Dermis microvascular lymphatic vessel endothelial cell (primary cell): ENCODE measurements at regions not wholly inside any gene's neighbourhood (a gene's known extent, or its start where the extent isn't known, plus 50 kb on each side); places are given as distances from the start of the nearest gene placed in this dataset.
"Not testable (repeated sequence)": the region's sequence is repeated elsewhere in the genome, so short reads cannot be mapped to it uniquely, and the experiment has no call there.

ENCODE experiments used
- DNase-seq, 2 donors: peaks; one replicate each; pipeline versions ENCODE4 v3.0.0 to v3.0.0-alpha.2; 2010; ENCODE audit warnings: low read depth in 2 of 2

DNA sequence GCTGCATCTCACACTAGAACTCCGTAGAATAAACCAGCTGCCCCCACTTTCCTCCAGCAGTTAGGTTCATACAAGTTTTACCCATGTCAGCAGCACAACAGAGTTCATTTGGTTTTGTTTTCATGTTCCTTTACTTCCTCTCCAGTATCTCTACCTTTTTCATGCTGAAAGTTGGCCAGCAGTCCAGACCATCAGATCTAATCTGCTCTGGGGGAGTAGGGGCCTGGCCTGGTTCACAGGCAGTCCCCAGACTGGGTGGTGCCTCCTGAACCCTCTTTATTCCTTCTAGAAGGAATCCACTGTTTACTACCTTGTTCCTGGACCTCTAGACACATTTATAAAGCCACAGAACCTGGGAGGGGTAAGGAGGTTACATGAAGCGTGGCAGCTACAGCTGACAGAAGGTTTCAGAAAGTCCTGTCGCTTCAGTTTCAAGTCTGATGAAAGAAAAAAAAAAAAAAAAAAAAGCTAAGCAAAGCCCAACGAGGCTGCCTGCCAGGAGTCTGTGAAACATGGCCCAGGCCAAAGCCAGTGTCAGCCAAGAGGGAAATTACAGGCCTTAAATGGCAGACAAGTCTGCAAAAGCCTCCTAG, 184.6 kb upstream of the JUN start:
- DNase-seq: peak; percentile 47 to 53

DNA sequence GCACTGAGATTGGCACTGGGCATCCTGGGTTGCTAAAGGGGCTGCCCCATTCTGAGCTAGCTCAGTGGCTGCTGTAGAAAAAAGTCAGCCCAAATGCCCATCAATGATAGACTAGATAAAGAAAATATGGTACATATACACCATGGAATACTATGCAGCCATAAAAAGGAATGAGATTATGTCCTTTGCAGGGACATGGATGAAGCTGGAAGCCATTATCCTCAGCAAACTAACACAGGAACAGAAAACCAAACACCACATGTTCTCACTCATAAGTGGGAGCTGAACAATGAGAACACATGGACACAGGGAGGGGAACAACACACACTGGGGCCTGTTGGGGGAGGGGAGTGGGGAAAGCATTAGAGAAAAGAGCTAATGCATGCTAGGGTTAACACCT, 185.3 kb upstream of the JUN start:
- not testable (repeated sequence) for DNase-seq

DNA sequence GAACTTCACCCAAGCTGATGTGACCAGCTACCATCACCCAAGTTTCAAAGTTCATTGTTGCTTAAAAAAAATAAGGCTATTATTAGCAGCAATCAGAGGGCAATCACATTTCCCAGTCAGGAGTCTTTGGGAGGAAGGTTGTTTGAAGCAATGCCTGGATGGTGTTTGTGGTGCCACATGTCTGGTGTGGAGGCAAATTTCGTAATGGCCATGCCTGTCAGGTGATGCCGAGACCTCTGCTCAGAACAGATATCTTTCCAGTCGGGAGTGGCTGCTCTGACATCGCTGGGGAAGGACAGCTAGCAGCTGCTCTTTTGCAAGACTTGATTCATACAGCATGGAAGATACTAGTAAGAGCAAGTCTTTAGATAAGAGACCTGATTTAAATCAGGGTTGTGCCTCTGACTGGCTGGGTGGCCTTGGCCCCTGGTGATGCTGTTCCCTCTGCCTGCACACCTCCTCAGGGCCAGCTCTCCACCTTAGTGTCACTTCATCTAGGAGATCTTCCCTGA, 187.8 kb upstream of the JUN start:
- no peak for DNase-seq

DNA sequence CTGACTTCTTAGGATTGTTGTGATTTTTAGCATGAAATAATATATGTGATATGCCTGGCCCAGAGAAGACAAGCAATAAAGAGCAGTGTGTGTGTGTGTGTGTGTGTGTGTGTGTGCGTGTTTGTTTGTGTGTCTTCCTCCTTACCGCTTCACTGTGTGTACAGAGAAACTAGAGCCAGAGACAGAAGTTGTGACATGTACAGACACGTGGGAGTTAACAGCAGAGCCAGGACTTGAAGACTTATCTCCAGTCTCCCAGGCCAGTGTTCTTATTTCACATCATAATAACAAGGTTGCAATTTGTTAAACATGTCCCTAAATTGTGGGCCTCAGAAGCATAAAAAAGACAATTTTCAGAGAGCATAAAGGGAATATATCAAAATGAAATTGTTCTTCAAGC, 192.0 kb upstream of the JUN start:
- DNase-seq: no peak

DNA sequence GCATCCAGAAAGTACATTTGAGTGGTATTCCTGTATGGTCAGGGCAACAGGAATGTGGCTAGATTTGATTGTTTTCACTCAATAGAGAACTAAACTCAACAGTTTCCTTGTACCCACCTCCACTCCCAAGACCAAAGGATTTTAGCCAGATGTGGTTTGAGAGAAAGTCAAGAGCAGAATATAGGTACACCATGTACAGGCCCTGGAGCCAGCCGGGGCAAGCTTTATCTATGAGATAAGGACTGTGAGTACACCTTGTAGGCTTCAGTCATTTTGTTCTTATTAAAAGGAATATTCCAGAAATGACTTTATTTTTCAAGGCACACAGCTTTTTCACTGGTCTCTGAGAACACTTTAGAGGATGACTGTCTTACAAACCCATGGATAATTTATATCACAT, 192.4 kb upstream of the JUN start:
- DNase-seq: no peak

DNA sequence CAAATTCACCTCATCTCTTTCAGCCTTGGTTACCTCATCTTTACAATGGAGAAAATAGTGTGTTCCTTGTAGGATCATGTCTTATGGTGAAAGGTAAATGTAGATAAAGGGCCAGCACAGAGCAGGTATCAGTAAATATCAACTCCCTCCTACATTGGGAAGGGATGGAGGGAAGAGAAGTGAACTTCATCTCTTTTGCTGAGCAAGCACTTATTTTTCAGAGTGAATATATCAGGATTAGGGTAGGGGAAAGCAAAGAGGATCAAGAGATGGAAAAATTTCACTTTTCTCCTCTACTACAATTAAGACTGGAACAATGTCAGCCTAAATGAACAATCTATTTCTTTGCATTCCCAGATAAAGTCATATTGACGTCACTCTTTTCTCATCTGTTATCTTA, 193.8 kb upstream of the JUN start:
- DNase-seq: no peak

DNA sequence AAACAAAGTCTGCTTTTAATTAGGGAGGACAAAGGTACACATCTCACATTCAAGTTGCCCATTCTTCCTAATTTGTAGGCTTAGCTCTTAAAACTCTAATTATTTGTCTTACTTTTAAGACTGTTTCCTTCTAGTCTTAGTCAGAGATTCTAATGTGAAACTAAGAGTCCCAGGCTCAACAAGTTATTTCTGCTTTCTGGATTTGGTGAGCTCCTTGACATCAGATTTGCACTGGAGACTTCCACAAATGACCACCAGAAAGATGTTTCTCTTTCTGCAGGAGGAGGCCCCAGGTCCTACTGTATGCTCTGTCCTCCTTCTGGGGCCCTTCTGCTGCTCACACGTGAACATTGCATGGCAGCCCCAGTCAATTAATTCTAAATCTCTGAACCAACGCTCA, 194.2 kb upstream of the JUN start:
- no peak for DNase-seq

DNA sequence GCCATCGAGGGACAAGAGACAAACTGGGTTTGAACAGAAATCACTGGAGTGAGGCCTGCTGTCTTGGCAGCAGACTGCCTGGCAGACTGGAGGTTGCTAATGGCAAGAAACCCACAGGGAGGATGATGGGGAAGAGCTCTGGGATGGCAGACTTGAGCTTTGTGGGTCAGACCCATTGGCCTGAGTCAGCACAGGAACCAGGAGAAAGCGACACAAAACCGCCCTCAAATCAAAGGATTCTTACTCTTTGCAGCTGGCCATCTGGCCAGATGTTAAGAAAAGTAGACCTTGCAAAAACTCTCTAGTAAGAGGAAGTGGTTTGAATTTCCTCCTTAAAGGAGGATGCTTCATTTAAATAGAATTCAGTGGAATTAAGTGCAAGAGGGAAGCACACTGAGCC, 195.2 kb upstream of the JUN start:
- no peak for DNase-seq

DNA sequence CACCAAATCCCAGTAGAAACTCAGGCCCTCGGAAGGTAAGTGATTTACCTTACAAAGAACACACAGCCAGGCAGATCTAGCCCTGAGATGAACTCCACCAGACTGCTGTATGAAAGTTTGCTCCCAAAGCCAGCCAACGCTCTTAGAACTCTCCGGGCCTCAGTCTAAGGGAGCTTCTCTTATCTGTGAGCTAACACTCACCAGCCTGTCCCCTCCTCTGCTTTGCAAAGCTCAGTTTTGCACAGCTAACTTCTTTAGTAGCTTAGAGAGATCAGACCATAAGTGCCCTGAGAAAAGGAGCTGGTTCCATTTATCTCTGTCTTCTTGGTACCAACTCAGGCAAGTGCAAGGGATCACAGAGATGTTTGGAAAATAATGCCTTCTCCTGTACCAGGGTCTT, 195.8 kb upstream of the JUN start:
- no peak for DNase-seq

DNA sequence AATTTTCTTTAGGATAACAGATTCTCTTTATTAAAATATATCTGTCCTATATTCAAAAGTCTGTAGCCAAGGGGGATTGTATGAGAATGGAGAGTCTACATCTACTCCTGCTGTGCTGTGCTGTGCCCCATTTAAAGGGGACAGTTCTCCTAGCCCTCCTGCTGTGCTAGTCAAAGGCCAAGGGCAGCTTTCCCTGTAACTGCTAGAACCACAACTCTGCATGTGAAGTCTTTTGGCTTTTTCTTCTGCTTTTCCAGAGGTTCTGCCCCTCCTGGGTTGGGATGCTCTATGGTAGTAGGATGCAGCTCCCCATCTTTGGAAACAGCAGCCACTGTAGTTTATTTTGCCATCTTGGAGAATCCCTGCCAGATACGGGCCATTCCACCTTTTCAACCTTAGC, 197.5 kb upstream of the JUN start:
- no peak for DNase-seq

DNA sequence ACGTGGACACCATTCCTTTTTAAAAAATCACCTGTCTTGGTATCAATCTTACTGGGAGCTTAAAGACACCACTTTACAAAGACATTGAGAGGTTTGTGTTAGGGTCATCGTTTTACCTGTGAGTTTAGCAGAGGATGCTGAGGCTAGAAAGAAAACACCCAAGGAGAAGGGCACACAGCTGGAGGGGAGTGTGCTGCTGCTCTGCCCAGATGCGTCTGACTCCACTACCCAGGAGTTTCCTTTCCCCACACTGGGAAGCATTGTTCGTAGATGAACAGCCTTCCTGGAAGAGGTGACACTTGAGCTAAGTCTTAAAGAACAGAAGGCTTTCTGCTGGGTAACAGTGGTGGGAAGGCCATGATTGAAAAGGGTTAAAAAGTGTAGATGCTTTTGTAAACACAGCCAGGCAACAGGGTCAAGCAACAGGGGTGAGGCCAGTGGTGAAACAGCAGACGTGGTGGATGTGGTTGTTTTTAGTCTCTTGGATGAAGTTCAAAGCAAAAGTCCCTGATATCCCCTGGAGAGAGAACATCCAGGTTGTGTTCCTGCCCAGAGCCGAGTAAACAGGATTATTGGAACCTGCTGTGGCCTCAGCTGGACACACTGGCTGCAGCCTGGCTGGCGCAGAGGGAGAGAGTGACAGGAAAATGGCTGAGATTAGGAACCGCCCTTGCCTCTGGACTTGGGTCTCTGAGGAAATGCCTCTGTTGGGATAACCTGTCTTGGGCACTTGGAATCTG, 198.6 kb upstream of the JUN start:
- peak; percentile 42 to 85 for DNase-seq

DNA sequence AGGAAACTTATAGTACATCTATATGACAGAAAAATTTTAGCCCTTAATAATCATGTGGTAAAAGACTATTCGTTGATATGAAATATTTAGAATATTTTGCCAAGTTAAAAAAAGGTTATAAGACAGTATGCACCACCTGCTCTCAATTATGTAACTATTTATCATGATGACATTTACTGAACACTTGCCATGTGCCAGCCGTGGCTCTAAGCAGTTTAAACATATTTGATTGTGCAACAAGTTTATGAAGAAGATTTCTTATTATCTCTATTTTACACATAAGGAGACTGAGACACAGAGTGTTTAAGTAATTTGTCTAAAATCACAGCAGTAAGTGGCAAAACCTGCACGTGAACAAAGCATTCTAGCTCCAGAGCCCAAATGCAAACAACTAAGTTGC, 199.3 kb upstream of the JUN start:
- DNase-seq: no peak

DNA sequence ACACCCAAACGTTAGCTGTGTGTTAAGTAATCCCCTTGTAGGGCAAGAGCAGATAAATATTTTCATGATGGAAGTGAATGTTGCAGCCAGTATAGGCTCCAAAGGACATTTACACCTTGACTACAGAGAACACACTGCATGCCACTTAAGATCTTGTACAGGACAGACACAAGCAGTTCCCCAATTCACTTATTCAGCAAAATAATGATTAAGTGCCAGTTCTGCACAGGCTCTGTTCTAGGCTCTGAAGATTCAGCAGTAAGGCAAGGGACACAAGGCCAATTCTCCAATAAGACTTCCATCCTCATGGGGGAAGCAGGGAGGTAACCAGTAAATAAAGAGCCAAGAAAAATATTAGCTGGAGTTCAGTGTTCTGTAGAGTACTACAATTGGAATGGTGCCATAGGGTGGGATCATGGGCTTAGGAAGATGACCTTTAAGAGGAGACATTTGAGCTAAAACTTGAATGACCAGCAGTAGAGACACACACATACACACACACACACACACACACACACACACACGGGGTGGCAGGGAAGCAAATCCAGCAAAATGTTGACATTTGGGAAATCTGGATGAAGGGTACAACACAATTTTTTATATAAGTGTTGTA, 199.9 kb upstream of the JUN start:
- no peak for DNase-seq

DNA sequence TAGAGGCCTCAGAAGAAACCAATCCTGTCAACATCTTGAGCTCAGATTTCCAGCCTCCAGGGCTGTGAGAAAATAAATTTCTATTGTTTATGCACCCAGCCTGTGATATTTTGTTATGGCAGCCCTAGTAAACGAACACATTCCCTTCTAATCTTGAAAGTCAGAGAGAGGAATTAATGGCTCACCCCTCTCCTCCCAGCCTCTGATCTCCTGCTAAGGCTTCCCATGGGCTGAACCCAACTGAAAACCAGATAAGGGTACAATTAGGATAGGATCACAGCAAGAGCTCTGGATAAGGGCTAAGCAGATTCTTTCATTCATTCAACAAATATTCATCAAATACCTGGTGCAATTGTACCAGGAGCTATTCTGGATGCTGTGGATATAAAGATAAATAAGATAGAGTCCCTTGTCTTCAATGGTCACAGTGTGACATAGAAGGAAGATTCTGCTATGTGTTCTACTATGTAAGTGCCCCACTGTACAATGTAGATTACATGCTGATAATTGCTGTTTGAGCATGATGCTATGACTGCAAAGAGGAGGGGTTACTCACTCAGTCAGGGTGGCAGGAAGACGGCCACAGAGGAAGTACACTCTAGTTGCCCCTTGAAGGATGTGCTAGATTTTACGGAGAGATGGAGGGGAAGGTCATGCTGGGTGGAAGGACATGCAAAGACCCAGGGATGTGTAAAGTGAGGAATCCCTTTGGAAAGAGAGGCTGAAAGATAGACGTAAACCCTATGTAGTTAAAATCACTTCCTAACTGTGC, 203.3 kb upstream of the JUN start:
- no peak for DNase-seq

DNA sequence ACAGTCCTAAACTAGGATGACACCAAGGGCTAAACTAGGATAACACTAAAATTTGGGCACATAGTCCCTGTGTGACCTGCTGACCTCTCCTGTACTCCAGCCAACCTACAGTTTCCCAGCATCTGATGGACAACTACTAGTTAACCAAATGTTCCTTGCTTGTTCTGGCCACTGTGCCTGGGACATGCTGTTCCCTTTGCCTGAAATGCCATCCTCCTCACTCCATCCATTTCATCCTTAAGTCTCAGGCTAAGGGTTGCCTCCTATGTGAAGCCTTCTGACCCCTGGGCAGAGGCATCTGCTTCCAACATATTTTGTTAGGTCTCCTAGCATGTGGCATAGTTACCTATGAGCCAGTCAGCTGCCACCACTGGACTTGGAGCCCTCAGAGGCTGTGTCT, 204.9 kb upstream of the JUN start:
- DNase-seq: no peak

DNA sequence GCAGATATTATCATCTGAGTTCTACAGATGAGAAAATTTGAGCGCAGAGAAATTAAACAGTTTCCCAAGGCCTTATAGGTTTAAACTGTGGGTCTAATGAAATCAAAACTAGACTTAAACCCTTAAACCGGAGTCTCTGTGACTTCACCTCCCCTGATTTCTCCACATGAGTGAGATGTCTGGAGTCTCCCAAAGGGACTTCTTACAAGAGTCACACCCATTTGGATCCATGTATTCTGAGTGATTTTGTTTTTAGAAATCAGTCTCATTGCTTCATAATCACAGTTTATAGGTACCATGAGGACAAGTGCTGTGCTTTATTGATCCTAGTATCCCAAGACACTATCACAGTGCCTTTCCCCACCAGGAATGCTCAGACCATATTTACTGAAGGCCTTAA, 206.0 kb upstream of the JUN start:
- DNase-seq: no peak

DNA sequence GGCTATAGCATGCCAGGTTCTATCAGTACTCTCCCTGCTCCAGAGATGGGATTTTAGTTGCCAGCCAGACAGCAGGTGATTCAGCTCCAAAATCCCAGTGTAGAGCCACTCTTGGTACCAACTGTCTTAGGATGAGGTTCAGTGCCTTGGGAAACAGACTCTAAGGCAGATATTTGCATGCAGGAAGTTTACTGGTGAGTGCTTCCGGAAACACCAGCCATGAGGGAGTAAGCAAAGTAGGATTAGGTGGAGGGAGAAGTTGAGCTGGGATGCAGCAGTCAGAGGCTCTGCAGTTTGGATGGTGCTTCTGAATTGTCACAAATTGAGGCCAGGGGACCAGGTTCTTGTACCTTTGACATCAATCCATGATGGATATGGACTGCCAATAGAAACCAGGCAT, 207.5 kb upstream of the JUN start:
- DNase-seq: no peak

DNA sequence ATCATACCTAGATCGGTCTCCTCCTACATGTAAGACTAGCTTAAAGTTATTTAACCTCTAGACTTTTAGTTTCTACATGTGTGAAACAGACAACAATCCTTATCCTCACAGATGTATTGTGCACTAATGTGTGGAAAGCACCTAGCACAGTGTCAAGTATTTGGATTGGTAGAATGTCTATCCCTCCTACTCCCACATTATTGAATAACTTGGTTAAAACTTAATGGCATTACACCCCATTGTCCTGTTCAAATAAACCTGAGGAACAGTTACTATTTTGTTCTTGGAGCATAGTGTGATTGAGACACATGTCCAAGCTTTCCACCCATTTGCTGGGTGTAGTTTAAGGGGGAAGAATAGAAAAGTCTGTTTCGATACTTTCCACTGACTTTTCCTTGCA, 208.8 kb upstream of the JUN start:
- no peak for DNase-seq

DNA sequence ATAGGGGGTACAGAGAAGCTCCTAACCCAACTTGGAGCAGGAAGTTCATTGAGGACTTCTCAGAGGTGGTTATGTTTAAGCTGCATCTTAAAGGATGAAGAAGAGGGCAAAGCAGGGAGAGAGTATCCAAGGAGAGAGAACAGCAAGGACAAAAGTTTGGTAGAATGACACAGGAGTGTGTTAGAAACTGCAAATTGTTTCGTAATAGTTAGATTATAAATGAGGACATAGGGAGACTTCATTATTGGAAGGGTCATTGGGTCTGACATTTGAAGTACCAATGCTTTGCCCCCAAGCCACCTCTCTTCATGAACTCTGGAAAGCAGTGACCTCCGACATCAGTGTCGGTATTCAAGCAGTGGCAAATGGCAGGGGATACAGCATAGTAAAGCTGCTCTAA, 209.6 kb upstream of the JUN start:
- DNase-seq: no peak

DNA sequence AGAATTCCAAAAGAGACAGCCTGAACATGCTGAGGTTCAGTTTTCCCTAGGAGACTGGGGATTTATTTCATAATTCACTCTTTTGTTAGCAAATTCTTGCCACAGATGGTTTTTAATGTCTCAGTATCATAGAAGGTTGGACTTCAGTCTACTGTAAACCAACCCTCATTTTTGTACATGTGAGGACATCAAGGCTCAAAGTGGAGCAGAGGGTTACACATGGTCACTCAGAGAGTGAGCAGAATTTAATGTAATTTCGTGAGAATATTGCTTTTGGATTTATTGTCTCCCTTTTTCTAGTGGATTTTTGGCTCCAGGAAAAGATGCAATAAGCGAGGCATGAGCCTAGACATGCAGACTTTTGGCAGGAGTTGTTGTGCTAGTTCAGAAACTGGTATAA, 210.8 kb upstream of the JUN start:
- DNase-seq: no peak

DNA sequence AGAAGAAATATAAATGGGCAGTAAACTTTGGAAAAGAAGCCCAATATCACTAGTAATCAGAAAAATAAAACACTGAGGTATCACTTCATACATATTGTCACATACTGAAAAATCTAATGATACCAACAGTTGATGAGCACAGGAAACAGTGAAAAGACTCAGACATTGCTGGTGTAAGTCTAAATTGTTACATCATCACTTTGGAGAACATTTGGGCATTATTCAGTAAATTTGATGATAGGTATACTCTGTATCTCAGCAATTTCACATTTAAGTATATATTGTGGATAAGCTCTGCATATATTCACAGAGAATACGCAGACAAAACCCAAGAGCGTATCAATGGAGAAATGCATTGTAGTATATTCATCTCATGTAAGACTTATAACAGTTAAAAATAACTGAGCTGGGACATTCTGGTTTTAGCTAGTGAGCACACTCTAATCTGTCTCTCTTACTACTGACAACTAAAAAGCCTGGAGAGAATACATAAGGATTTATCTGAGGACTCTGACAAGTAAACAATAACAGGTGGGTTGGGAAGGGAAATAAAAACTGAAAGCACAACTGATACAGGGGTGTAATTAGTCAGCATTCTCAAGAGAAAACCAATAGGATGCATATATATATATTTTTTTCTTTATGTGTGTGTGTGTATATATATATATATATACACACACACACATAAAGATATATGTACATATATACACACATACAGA, 212.7 kb upstream of the JUN start:
- no peak for DNase-seq

DNA sequence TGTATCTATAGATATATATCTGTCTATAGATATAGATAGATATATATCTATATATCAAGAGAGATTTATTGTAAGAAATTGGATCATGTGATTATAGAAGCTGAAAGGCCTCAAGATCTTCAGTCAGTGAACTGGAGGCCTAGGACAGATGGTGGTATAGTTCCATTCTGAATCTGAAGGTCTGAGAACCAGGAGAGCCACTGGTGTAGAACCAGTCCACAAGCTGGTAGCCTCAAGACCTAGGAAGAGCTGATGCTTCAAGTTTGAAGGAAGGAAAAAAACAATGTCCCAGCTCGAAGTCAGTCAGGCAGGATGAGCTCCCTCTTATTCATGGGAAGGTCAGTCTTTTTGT, 213.2 kb upstream of the JUN start:
- DNase-seq: no peak
